WTC11 (cell line): ENCODE measurements at regions not wholly inside any gene's neighbourhood (a gene's known extent, or its start where the extent isn't known, plus 50 kb on each side); places are given as distances from the start of the nearest gene placed in this dataset.

Source experiments
- ATAC-seq: fragments of 200-7000 bp; cut with Tn5 transposase; 2 replicates; pipeline ENCODE4 v1.10.0; 2021; ENCODE audit warnings: mild to moderate bottlenecking, moderate library complexity
- CTCF ChIA-PET: fragments of 300-600 bp; sonication (Branson Sonifier 250); formaldehyde crosslinking; loops from one replicate; lab custom pipeline; 2021; ENCODE audit warnings: antibody characterized with exemption; lab: Charles Lee
- POLR2A ChIA-PET: fragments of 350-600 bp; sonication (Branson Sonifier 250); formaldehyde crosslinking; loops from one replicate; lab custom pipeline; 2021; ENCODE audit warnings: antibody characterized with exemption; lab: Charles Lee
- DNase-seq: peaks from one replicate; pipeline ENCODE4 v3.0.0; 2021; ENCODE audit warnings: low spot score
- H3K27ac Mint-ChIP-seq: 2 replicates; pipeline ENCODE4 v1.8.0; 2021; ENCODE audit warnings: mixed read lengths
- H3K27me3 Mint-ChIP-seq: 2 replicates; pipeline ENCODE4 v1.8.0; 2021; ENCODE audit warnings: low read depth, mild to moderate bottlenecking, moderate library complexity, mixed read lengths
- H3K36me3 Mint-ChIP-seq: 2 replicates; pipeline ENCODE4 v1.8.0; 2021; ENCODE audit warnings: mixed read lengths
- H3K4me1 Mint-ChIP-seq: 2 replicates; pipeline ENCODE4 v1.8.0; 2022; ENCODE audit warnings: mixed read lengths
- H3K4me3 Mint-ChIP-seq: 2 replicates; pipeline ENCODE4 v1.8.0; 2021; ENCODE audit warnings: mild to moderate bottlenecking, moderate library complexity, mixed read lengths
- H3K9me3 Mint-ChIP-seq: 2 replicates; pipeline ENCODE4 v1.8.0; 2021; ENCODE audit warnings: mixed read lengths
- CBFB ChIP-seq: sonication (generic); formaldehyde crosslinking; IDR thresholded peaks from 2 replicates; pipeline ENCODE4 v1.8.1; 2022; ENCODE audit warnings: mild to moderate bottlenecking, low read depth, missing genetic modification reagents
- IRF2 ChIP-seq: sonication (generic); formaldehyde crosslinking; IDR thresholded peaks from 2 replicates; pipeline ENCODE4 v1.8.0; 2022; ENCODE audit warnings: low read depth, missing genetic modification reagents, borderline replicate concordance
- KAT7 ChIP-seq: sonication (generic); formaldehyde crosslinking; IDR thresholded peaks from 2 replicates; pipeline ENCODE4 v1.8.1; 2023; ENCODE audit warnings: missing genetic modification reagents, mild to moderate bottlenecking, borderline replicate concordance
- OVOL2 ChIP-seq: fragments of 250-450 bp; sonication (Bioruptor Pico); IDR thresholded peaks from 2 replicates; pipeline ENCODE4 v1.9.0; 2021; ENCODE audit warnings: mild to moderate bottlenecking, borderline replicate concordance
- SMAD3 ChIP-seq: sonication (generic); formaldehyde crosslinking; IDR thresholded peaks from 2 replicates; pipeline ENCODE4 v1.8.0; 2022; ENCODE audit warnings: missing genetic modification reagents, mild to moderate bottlenecking, borderline replicate concordance
- SMAD4 ChIP-seq: sonication (generic); formaldehyde crosslinking; IDR thresholded peaks from 2 replicates; pipeline ENCODE4 v1.8.0; 2022; ENCODE audit warnings: mild to moderate bottlenecking, missing genetic modification reagents
- TF ChIP-seq, protein P1 (sequence below): sonication (generic); formaldehyde crosslinking; IDR thresholded peaks from 2 replicates; pipeline ENCODE4 v1.8.1; 2023; ENCODE audit warnings: mild to moderate bottlenecking, moderate library complexity, missing genetic modification reagents
- TF ChIP-seq, protein P2 (sequence below): sonication (generic); formaldehyde crosslinking; IDR thresholded peaks from 2 replicates; pipeline ENCODE4 v1.8.0; 2022; ENCODE audit warnings: mild to moderate bottlenecking, missing genetic modification reagents
- TF ChIP-seq, protein P3 (sequence below): fragments of 250-450 bp; sonication (Bioruptor Pico); IDR thresholded peaks from 2 replicates; pipeline ENCODE4 v1.9.0; 2021; ENCODE audit warnings: moderate library complexity, mild to moderate bottlenecking, inconsistent platforms, borderline replicate concordance
- TF ChIP-seq, protein P4 (sequence below): sonication (generic); formaldehyde crosslinking; IDR thresholded peaks from 2 replicates; pipeline ENCODE4 v1.8.0; 2022; ENCODE audit warnings: mild to moderate bottlenecking, missing genetic modification reagents
- TF ChIP-seq, protein P5 (sequence below): sonication (generic); formaldehyde crosslinking; IDR thresholded peaks from 2 replicates; pipeline ENCODE4 v1.8.1; 2022; ENCODE audit warnings: low read depth, mild to moderate bottlenecking, moderate library complexity, missing genetic modification reagents, borderline replicate concordance
- TF ChIP-seq, protein P6 (sequence below): fragments of 250-450 bp; sonication (Bioruptor Pico); IDR thresholded peaks from 2 replicates; pipeline ENCODE4 v1.9.0; 2021; ENCODE audit warnings: mild to moderate bottlenecking, borderline replicate concordance
- TF ChIP-seq, protein P7 (sequence below): sonication (generic); formaldehyde crosslinking; IDR thresholded peaks from 2 replicates; pipeline ENCODE4 v1.8.0; 2022; ENCODE audit warnings: mild to moderate bottlenecking, missing genetic modification reagents

DNA sequence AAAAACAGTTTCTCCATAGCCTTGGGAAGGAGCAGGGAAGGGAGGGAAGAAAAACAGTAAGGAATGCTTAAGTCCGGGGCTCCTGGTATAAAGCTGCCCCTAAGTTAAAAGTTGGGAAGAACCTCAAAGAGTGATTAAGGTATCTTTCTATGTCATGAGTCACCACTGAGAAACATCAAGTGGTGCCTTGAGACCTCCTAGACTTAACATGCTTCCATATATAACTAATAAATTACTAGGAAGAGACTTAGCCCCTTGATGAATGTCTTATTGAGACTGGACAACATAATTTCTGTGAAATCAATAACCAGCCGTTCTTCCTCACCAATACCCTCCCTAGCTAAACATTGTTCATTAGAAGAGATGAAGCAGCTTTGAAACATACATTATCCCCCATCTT is 121.8 kb upstream of the SLC44A3 start (continued):
- TF ChIP-seq, protein P1, sequence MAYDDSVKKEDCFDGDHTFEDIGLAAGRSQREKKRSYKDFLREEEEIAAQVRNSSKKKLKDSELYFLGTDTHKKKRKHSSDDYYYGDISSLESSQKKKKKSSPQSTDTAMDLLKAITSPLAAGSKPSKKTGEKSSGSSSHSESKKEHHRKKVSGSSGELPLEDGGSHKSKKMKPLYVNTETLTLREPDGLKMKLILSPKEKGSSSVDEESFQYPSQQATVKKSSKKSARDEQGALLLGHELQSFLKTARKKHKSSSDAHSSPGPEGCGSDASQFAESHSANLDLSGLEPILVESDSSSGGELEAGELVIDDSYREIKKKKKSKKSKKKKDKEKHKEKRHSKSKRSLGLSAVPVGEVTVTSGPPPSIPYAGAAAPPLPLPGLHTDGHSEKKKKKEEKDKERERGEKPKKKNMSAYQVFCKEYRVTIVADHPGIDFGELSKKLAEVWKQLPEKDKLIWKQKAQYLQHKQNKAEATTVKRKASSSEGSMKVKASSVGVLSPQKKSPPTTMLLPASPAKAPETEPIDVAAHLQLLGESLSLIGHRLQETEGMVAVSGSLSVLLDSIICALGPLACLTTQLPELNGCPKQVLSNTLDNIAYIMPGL (CRISPR knock-in tag) = no peak
- TF ChIP-seq CBFB (CRISPR knock-in tag) = no peak
- TF ChIP-seq, protein P2, sequence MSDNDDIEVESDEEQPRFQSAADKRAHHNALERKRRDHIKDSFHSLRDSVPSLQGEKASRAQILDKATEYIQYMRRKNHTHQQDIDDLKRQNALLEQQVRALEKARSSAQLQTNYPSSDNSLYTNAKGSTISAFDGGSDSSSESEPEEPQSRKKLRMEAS (CRISPR knock-in tag) = no peak
- TF ChIP-seq OVOL2 (CRISPR knock-in tag) = no peak
- TF ChIP-seq, protein P3, sequence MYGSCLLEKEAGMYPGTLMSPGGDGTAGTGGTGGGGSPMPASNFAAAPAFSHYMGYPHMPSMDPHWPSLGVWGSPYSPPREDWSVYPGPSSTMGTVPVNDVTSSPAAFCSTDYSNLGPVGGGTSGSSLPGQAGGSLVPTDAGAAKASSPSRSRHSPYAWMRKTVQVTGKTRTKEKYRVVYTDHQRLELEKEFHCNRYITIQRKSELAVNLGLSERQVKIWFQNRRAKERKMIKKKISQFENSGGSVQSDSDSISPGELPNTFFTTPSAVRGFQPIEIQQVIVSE (CRISPR knock-in tag) = no peak
- TF ChIP-seq, protein P4, sequence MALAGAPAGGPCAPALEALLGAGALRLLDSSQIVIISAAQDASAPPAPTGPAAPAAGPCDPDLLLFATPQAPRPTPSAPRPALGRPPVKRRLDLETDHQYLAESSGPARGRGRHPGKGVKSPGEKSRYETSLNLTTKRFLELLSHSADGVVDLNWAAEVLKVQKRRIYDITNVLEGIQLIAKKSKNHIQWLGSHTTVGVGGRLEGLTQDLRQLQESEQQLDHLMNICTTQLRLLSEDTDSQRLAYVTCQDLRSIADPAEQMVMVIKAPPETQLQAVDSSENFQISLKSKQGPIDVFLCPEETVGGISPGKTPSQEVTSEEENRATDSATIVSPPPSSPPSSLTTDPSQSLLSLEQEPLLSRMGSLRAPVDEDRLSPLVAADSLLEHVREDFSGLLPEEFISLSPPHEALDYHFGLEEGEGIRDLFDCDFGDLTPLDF (CRISPR knock-in tag) = no peak
- TF ChIP-seq IRF2 (CRISPR knock-in tag) = no peak
- TF ChIP-seq, protein P5, sequence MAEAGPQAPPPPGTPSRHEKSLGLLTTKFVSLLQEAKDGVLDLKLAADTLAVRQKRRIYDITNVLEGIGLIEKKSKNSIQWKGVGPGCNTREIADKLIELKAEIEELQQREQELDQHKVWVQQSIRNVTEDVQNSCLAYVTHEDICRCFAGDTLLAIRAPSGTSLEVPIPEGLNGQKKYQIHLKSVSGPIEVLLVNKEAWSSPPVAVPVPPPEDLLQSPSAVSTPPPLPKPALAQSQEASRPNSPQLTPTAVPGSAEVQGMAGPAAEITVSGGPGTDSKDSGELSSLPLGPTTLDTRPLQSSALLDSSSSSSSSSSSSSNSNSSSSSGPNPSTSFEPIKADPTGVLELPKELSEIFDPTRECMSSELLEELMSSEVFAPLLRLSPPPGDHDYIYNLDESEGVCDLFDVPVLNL (CRISPR knock-in tag) = no peak
- TF ChIP-seq SMAD4 = no peak
- no peak for TF ChIP-seq KAT7 (CRISPR knock-in tag)
- TF ChIP-seq, protein P6, sequence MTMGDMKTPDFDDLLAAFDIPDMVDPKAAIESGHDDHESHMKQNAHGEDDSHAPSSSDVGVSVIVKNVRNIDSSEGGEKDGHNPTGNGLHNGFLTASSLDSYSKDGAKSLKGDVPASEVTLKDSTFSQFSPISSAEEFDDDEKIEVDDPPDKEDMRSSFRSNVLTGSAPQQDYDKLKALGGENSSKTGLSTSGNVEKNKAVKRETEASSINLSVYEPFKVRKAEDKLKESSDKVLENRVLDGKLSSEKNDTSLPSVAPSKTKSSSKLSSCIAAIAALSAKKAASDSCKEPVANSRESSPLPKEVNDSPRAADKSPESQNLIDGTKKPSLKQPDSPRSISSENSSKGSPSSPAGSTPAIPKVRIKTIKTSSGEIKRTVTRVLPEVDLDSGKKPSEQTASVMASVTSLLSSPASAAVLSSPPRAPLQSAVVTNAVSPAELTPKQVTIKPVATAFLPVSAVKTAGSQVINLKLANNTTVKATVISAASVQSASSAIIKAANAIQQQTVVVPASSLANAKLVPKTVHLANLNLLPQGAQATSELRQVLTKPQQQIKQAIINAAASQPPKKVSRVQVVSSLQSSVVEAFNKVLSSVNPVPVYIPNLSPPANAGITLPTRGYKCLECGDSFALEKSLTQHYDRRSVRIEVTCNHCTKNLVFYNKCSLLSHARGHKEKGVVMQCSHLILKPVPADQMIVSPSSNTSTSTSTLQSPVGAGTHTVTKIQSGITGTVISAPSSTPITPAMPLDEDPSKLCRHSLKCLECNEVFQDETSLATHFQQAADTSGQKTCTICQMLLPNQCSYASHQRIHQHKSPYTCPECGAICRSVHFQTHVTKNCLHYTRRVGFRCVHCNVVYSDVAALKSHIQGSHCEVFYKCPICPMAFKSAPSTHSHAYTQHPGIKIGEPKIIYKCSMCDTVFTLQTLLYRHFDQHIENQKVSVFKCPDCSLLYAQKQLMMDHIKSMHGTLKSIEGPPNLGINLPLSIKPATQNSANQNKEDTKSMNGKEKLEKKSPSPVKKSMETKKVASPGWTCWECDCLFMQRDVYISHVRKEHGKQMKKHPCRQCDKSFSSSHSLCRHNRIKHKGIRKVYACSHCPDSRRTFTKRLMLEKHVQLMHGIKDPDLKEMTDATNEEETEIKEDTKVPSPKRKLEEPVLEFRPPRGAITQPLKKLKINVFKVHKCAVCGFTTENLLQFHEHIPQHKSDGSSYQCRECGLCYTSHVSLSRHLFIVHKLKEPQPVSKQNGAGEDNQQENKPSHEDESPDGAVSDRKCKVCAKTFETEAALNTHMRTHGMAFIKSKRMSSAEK (CRISPR knock-in tag) = no peak

DNA sequence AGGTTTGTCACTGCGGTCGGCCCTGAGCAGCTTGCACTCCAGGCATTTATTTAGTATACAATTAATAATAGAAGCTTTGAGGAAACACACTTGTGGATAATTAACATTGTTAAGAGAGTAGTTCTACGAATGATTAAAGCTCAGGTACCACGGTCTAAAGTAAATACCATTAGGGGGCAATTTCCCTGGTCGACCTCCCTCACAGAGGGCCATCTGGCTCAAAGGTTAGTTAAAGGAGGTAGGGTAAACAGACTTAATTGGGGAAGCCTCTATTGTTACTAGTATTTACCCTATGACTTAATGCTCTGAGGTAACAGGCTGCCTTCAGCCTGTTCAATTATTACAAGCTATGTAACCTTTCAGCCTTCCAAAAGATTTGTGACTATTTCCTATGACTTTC is 122.3 kb upstream of the SLC44A3 start:
- Mint-ChIP-seq H3K27ac (no peak overlapping the region), H3K9me3 (peaks cover 5% of the 10 kb centered on the region; the same call in 1 of the 2 replicates), H3K4me3 (no peak overlapping the region), H3K36me3 (no peaks in the 10 kb centered on the region), H3K4me1 (peaks cover 20% of the 10 kb centered on the region), H3K27me3 (no peaks in the 10 kb centered on the region; the same call in 1 of the 2 replicates)
- DNase-seq (no peak), ATAC-seq (no peak)
- TF ChIP-seq, protein P7, sequence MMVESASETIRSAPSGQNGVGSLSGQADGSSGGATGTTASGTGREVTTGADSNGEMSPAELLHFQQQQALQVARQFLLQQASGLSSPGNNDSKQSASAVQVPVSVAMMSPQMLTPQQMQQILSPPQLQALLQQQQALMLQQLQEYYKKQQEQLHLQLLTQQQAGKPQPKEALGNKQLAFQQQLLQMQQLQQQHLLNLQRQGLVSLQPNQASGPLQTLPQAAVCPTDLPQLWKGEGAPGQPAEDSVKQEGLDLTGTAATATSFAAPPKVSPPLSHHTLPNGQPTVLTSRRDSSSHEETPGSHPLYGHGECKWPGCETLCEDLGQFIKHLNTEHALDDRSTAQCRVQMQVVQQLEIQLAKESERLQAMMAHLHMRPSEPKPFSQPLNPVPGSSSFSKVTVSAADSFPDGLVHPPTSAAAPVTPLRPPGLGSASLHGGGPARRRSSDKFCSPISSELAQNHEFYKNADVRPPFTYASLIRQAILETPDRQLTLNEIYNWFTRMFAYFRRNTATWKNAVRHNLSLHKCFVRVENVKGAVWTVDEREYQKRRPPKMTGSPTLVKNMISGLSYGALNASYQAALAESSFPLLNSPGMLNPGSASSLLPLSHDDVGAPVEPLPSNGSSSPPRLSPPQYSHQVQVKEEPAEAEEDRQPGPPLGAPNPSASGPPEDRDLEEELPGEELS = no peak
- no peak for TF ChIP-seq SMAD3 (CRISPR knock-in tag)
- POLR2A ChIA-PET = no interaction called here
- CTCF ChIA-PET = interaction anchor here (0.6 to 1.4 kb wide), 3 partner anchors 63 to 460 kb away, joined by 3 to 4 read pairs (median 4); no protein-coding TSS in a partner anchor
